GM18505 (cell line): ENCODE measurements at regions not wholly inside any gene's neighbourhood (a gene's known extent, or its start where the extent isn't known, plus 50 kb on each side); places are given as distances from the start of the nearest gene placed in this dataset.
"Not testable (repeated sequence)": the region's sequence is repeated elsewhere in the genome, so short reads cannot be mapped to it uniquely, and the experiment has no call there.

Source experiments
- ATAC-seq: cut with Tn5 transposase; IDR thresholded peaks from one replicate; pipeline ENCODE4 v1.9.1; 2021; ENCODE audit not compliant: unreplicated experiment
- POLR2A ChIP-seq: IDR thresholded peaks from 4 replicates; pipeline ENCODE4 v1.6.1; 2011; ENCODE audit warnings: borderline replicate concordance; ENCODE audit not compliant: insufficient read depth, insufficient read length; ENCODE audit errors: extremely low read depth

DNA sequence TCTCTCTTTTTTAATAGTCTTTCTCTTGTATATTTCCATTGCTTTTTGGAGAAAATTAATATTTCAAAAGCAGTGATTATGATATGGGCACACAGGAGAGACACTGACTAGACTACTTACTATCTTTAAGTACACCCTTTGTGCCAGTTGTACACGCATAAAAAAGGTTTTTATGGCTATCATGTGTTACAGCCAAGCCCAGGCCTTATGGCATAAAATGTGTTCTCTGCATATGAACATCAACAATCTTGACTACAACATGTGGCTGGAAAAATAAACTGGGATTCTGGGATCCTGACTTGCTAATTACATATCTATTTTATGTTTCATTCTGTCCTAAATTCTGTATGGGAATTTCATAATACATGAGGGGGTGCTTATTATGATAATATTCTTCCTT, 1401.8 kb downstream of the SLITRK5 start:
- no peak for ATAC-seq
- TF ChIP-seq POLR2A, result no peak

DNA sequence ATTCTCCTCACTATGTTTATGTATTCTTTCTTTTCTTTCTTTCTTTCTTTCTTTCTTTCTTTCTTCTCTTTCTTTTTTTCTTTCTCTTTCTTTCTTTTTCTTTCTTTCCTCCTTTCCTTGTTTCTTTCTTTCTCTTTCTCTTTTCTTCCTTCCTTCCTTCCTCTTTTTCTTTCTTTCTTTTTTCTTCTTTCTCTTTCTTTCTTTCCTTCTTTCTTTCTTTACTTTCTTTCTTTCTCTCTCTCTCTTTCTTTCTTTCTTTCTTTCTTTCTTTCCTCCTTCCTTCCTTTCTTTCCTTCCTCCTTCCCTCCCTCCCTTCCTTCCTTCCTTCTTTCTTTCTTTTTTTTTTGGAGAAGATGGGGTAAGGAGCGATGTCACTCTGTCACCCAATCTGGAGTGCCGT, 1405.5 kb downstream of the SLITRK5 start:
- TF ChIP-seq POLR2A, result no peak
- no peak for ATAC-seq

DNA sequence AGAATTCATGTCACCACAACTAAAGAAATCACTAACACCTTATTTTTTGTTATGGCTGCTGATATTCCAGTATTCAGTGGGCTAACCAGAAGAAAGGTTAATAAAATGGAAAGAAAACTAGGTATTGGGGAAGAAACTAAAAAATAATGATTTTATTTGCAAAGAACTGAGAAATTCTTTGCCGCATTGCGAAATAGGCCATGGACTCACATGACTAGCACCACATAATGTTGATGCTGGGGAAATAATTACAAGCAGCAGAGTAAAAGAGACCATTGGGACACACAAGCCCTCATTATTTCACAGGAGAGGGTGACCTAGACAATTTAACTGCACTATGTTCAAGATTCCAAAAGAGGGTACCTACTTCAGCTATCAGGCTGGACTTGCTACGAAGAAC, 1411.5 kb downstream of the SLITRK5 start:
- no peak for ATAC-seq
- TF ChIP-seq POLR2A, result no peak

GRCh38 chr13:89088107-89088506, 1416.9 kb downstream of the SLITRK5 start:
- not testable (repeated sequence) for ATAC-seq

GRCh38 chr13:89097994-89098393, 1426.8 kb downstream of the SLITRK5 start:
- TF ChIP-seq POLR2A, result no peak
- ATAC-seq, result no peak

DNA sequence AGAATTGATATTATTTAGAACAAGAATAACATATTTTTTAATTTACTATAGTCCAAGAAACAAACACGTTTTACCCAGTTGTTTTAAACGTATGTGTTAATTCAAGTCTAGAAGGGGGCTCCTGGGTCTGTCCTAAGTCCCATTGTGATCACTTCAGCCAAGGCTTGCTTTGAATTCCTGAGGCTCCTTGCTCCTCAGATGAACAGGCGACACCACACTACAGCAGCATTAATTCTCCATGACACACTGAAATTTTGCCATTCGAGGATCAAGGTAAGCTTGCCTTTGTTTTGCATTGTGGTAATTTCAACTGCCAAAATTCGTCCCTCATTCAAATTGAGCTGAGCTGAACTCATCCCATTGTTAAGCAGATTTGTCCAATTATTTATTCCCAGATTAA, 1442.6 kb downstream of the SLITRK5 start:
- ATAC-seq, result no peak
- TF ChIP-seq POLR2A, result no peak

DNA sequence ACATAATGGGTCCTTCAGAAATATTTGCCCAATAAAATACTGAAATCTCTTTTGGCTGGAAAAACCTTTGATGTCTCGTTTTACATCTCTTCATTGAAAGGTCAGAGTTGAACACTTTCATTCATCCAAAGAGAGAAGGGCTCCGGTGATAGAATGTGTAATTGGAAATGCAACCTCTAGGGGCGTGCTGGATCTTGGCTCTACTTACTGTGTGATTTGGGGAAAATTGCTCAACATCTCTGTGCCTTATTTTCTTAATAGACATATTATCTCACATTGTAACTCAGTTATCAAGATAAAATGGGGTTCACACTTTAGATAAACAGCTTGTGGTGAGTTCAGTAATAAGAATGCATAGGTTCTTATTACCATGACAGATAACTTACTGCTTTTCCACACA, 1444.1 kb downstream of the SLITRK5 start:
- TF ChIP-seq POLR2A, result no peak
- ATAC-seq, result no peak

- no peak for ATAC-seq
These were observed 1465.5 kb downstream of the SLITRK5 start for GRCh38 chr13:89136678-89137077.

DNA sequence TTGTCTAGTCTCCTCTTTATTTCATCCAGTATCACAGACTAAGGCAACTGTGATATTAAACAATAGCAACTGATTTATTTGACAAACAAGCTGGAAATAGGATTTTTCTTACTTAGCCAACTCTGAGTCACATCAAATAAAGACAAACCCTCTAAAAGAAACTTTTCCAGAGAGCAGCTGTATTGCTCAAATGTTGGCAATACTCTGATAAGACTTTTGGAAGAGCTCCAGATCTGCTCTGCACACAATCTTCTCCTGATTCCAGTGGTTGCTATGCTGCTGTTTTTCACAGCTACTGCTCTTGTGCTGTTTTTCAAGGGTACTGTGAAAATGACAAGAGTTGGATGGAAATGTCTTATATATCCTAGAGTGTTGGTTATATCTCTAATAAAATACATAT, 1479.2 kb downstream of the SLITRK5 start:
- no peak for ATAC-seq
- TF ChIP-seq POLR2A, result no peak

More at GRCh38 chr13:89136678-89137077, 1465.5 kb downstream of the SLITRK5 start:
- no peak for TF ChIP-seq POLR2A

GRCh38 chr13:89153941-89154340, 1482.8 kb downstream of the SLITRK5 start:
- ATAC-seq, result no peak
- no peak for TF ChIP-seq POLR2A

DNA sequence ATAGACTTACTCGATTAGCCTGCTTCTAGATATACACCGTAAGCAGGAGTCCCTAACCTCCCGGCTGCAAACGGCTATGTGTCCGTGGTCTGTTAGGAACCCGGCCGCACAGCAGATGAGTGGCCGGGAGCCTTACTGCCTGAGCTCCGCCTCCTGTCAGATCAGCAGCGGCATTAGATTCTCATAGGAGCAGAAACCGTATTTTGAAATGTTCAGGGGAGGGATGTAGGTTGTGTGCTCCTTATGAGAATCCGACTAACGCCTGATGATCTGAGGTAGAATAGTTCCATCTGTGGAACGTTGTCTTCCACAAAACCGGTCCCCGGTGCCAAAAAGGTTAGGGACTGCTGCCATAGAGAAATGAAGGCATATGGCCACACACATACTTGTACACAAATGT, 1491.9 kb downstream of the SLITRK5 start:
- ATAC-seq, result no peak
- no peak for TF ChIP-seq POLR2A

- TF ChIP-seq POLR2A, result no peak
- no peak for ATAC-seq
These were observed 1494.5 kb downstream of the SLITRK5 start for GRCh38 chr13:89165685-89166084.

DNA sequence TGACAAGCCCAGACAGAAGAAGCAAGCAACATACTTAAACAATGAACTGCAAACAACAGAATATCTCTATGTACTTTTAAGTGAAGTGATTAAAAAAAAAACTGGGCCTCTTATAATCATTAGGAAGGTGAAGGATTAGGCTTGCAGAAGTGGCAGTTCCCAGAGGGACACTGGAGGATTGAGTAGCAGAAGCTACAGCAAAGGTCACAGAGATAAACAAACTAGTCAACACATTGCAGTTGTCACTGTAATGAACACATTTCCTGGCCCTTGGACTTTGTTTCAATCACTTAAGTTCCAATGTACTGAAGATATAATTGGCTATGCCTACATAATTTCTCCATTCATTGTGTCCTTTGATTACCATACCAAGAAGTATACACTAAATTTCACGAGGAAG, 1498.8 kb downstream of the SLITRK5 start:
- no peak for TF ChIP-seq POLR2A
- ATAC-seq, result no peak

DNA sequence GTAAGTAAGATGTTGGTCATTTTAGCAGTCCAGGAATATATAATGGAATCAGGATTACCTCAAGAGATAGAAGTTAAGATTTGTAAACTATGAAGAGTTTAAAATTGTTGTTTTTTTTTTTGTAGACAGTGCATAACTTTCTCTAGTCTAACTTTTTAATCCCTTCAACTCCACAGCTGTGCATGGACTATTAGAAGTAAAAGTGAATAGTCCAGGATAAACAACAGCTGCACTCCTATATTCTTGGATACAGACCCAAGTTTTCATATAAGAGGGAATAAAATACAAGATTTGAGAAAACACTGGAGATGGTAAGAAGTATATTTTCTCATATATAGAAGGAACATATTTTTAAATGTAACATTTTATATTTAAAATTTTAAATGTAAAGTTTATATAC, 1509.9 kb downstream of the SLITRK5 start:
- ATAC-seq, result no peak
- no peak for TF ChIP-seq POLR2A

GRCh38 chr13:89199138-89199537, 1528.0 kb downstream of the SLITRK5 start:
- no peak for TF ChIP-seq POLR2A
- no peak for ATAC-seq
